Endothelial cell of umbilical vein (primary cell): ENCODE measurements at regions not wholly inside any gene's neighbourhood (a gene's known extent, or its start where the extent isn't known, plus 50 kb on each side); places are given as distances from the start of the nearest gene placed in this dataset.

Experiments
- BruUV-seq: library from RNA; stranded (reverse); fragments of 400-500 nt; replicated peaks from 2 replicates; lab custom pipeline; 2021; lab: Mats Ljungman, UMichigan
- CTCF ChIA-PET: fragments of 300-600, 350-600 bp; sonication (Branson Sonifier 250); formaldehyde crosslinking; loops from one replicate; lab custom pipeline; 2021; ENCODE audit warnings: antibody characterized with exemption, inconsistent platforms; lab: Charles Lee
- POLR2A ChIA-PET: fragments of 300-600, 350-600 bp; sonication (Branson Sonifier 250); formaldehyde crosslinking; loops from one replicate; lab custom pipeline; 2021; ENCODE audit warnings: antibody characterized with exemption, inconsistent platforms; lab: Charles Lee
- DNase-seq: peaks from one replicate; pipeline ENCODE4 v3.0.0-alpha.2; 2011; ENCODE audit warnings: low read depth, low spot score
- FAIRE-seq: peaks from 2 replicates; lab custom pipeline; 2011; peaks lifted over from hg19 to GRCh38; lab: Jason Lieb, UNC
- H2AFZ ChIP-seq: 2 replicates; pipeline ENCODE4 v1.6.0; 2012; ENCODE audit warnings: low read depth, low read length, control low read depth, inconsistent platforms
- H3K27ac ChIP-seq: 2 replicates; pipeline ENCODE4 v1.5.1; 2011; ENCODE audit warnings: low read depth, mild to moderate bottlenecking, control low read depth, low read length, moderate library complexity; ENCODE audit not compliant: insufficient read depth
- H3K27me3 ChIP-seq, 2 experiments: 2 replicates each; pipeline versions ENCODE4 v1.6.0 to v1.6.1; 2011; ENCODE audit warnings: low read length in 2 of 2, mixed read lengths in 1 of 2; ENCODE audit not compliant: control insufficient read depth in 2 of 2, insufficient read depth in 2 of 2
- H3K36me3 ChIP-seq, 2 experiments: 2 replicates in 1 of 2; 3 replicates in 1 of 2; pipeline ENCODE4 v1.5.1; 2011; ENCODE audit warnings: low read length in 2 of 2, mild to moderate bottlenecking in 1 of 2, moderate library complexity in 1 of 2; ENCODE audit not compliant: control insufficient read depth in 2 of 2, insufficient read depth in 2 of 2; ENCODE audit errors: extremely low read depth in 1 of 2
- H3K4me1 ChIP-seq: 3 replicates; pipeline ENCODE4 v1.5.1; 2011; ENCODE audit warnings: mild to moderate bottlenecking, low read length; ENCODE audit not compliant: control insufficient read depth, insufficient read depth; ENCODE audit errors: extremely low read depth
- H3K4me2 ChIP-seq: 2 replicates; pipeline ENCODE4 v1.6.1; 2011; ENCODE audit warnings: low read length, control low read depth, mixed read lengths; ENCODE audit not compliant: insufficient read depth
- H3K4me3 ChIP-seq, 3 experiments: fragments of 200-600 bp in 1 of 3; sonication (generic), shearing (Covaris generic) in 1 of 3; replicated peaks in 1 of 3; 2 replicates each; pipeline ENCODE4 v1.5.1; 2011 to 2016; ENCODE audit warnings: control low read depth in 3 of 3, low read length in 3 of 3, mild to moderate bottlenecking in 2 of 3, inconsistent platforms in 1 of 3, low read depth in 1 of 3, moderate library complexity in 1 of 3; ENCODE audit not compliant: insufficient read depth in 1 of 3
- H3K79me2 ChIP-seq: 2 replicates; pipeline ENCODE4 v1.6.0; 2012; ENCODE audit warnings: low read length, inconsistent platforms; ENCODE audit not compliant: control insufficient read depth, insufficient read depth
- H3K9ac ChIP-seq: replicated peaks from 2 replicates; pipeline ENCODE3; 2011; ENCODE audit warnings: low read length, control low read depth; ENCODE audit not compliant: insufficient read depth; ENCODE audit errors: extremely low read depth
- H3K9me1 ChIP-seq: replicated peaks from 3 replicates; pipeline ENCODE4 v1.6.0; 2011; ENCODE audit warnings: mild to moderate bottlenecking, low read length; ENCODE audit not compliant: control insufficient read depth, insufficient read depth; ENCODE audit errors: extremely low read depth
- H3K9me3 ChIP-seq: replicated peaks from 2 replicates; pipeline ENCODE4 v1.5.1; 2012; ENCODE audit warnings: low read length, inconsistent platforms; ENCODE audit not compliant: control insufficient read depth, insufficient read depth
- H4K20me1 ChIP-seq: replicated peaks from 2 replicates; pipeline ENCODE3; 2011; ENCODE audit warnings: mild to moderate bottlenecking, low read length; ENCODE audit not compliant: control insufficient read depth, insufficient read depth; ENCODE audit errors: extremely low read depth
- EZH2 ChIP-seq: IDR thresholded peaks from 2 replicates; pipeline ENCODE4 v1.6.1; 2012; ENCODE audit warnings: borderline replicate concordance, low read depth, mild to moderate bottlenecking, moderate library complexity, low read length, inconsistent platforms; ENCODE audit not compliant: severe bottlenecking
- FOS ChIP-seq: IDR thresholded peaks from 2 replicates; pipeline ENCODE4 v1.6.1; 2011; ENCODE audit warnings: mild to moderate bottlenecking, low read length, moderate library complexity, borderline replicate concordance; ENCODE audit not compliant: insufficient read depth
- GATA2 ChIP-seq: IDR thresholded peaks from 2 replicates; pipeline ENCODE4 v1.7.0; 2011; ENCODE audit warnings: low read depth, mild to moderate bottlenecking, moderate library complexity, mixed read lengths, low read length; ENCODE audit not compliant: insufficient read length, insufficient read depth
- JUN ChIP-seq: IDR thresholded peaks from 2 replicates; pipeline ENCODE4 v1.6.1; 2011; ENCODE audit warnings: borderline replicate concordance, low read depth; ENCODE audit not compliant: insufficient read length, insufficient read depth
- MYC ChIP-seq: IDR thresholded peaks from one replicate; pipeline ENCODE4 v1.6.1; 2011; ENCODE audit warnings: mild to moderate bottlenecking, low read depth, low read length
- POLR2A ChIP-seq: IDR thresholded peaks from 2 replicates; pipeline ENCODE4 v1.6.1; 2012; ENCODE audit warnings: low read depth, mild to moderate bottlenecking, control low read depth, low read length
- POLR2AphosphoS5 ChIP-seq: IDR thresholded peaks from 2 replicates; pipeline ENCODE4 v1.6.1; 2012; ENCODE audit warnings: low read depth, mild to moderate bottlenecking, control low read depth, low read length, moderate library complexity; ENCODE audit not compliant: insufficient read depth
- dilution Hi-C: fragments of 300-500 bp; cut with MboI; formaldehyde crosslinking; loops from one replicate; pipeline ENCODE4 v1.15.0; 2019; ENCODE audit warnings: low sequenced_read_pairs; ENCODE audit not compliant: extremely low pct_ligation_motif_present
- intact Hi-C: fragments of 100-400 bp; cut with micrococcal nuclease; formaldehyde crosslinking; loops from one replicate; pipeline ENCODE4 v1.10.0; 2022
- TF ChIP-seq, protein P1 (sequence below): IDR thresholded peaks from 2 replicates; pipeline ENCODE4 v1.6.1; 2011; ENCODE audit not compliant: insufficient read depth, insufficient read length
- TF ChIP-seq, protein P2 (sequence below), 2 donors: IDR thresholded peaks; 1 replicate in 1 of 2; 2 replicates in 1 of 2; pipeline ENCODE4 v1.5.1; 2011; ENCODE audit warnings: low read length in 2 of 2, mild to moderate bottlenecking in 2 of 2, moderate library complexity in 2 of 2, control low read depth in 1 of 2, inconsistent platforms in 1 of 2, low read depth in 1 of 2; ENCODE audit not compliant: insufficient read depth in 1 of 2; ENCODE audit errors: extremely low read depth in 1 of 2

- no peaks in the 10 kb centered on the region for H3K79me2 ChIP-seq
- H3K36me3 ChIP-seq = no peaks in the 10 kb centered on the region
- no peak overlapping the region for H2AFZ ChIP-seq
- dilution Hi-C loops = no loop called here
- H3K27ac ChIP-seq = no peak overlapping the region
- ChIA-PET CTCF (no interaction called here), POLR2A (no interaction called here)
- no peak overlapping the region for H3K4me2 ChIP-seq
- intact Hi-C loops = no loop called here
- no peaks in the 10 kb centered on the region for H3K4me1 ChIP-seq
- FAIRE-seq = no peak
- no peak for DNase-seq
- H3K9me3 ChIP-seq = no peaks in the 10 kb centered on the region
- no peaks in the 10 kb centered on the region for H3K9me1 ChIP-seq
- H3K9ac ChIP-seq = no peak overlapping the region
- no TSS peak for BruUV-seq
- H3K4me3 ChIP-seq = no peak overlapping the region
- no peaks in the 10 kb centered on the region for H3K27me3 ChIP-seq
- no peaks in the 10 kb centered on the region for H4K20me1 ChIP-seq
- TF ChIP-seq EZH2 (no peak), POLR2A (no peak), POLR2AphosphoS5 (no peak), GATA2 (no peak), FOS (no peak), JUN (no peak), MYC (no peak)
- TF ChIP-seq, protein P1, sequence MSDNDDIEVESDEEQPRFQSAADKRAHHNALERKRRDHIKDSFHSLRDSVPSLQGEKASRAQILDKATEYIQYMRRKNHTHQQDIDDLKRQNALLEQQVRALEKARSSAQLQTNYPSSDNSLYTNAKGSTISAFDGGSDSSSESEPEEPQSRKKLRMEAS = no peak
- TF ChIP-seq, protein P2, sequence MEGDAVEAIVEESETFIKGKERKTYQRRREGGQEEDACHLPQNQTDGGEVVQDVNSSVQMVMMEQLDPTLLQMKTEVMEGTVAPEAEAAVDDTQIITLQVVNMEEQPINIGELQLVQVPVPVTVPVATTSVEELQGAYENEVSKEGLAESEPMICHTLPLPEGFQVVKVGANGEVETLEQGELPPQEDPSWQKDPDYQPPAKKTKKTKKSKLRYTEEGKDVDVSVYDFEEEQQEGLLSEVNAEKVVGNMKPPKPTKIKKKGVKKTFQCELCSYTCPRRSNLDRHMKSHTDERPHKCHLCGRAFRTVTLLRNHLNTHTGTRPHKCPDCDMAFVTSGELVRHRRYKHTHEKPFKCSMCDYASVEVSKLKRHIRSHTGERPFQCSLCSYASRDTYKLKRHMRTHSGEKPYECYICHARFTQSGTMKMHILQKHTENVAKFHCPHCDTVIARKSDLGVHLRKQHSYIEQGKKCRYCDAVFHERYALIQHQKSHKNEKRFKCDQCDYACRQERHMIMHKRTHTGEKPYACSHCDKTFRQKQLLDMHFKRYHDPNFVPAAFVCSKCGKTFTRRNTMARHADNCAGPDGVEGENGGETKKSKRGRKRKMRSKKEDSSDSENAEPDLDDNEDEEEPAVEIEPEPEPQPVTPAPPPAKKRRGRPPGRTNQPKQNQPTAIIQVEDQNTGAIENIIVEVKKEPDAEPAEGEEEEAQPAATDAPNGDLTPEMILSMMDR (IDR thresholded peaks at IDR 0.05; ENCODE audit: extremely low read depth in 1 of 2, insufficient read depth in 1 of 2, low read depth in 1 of 2, low read length in 2 of 2) = no peak
These were observed 89.1 kb downstream of the DHCR7 start for GRCh38 chr11:71358963-71359567.
